ENCODE measurements at regions not wholly inside any gene's neighbourhood (a gene's known extent, or its start where the extent isn't known, plus 50 kb on each side); places are given as distances from the start of the nearest gene placed in this dataset.

DNA sequence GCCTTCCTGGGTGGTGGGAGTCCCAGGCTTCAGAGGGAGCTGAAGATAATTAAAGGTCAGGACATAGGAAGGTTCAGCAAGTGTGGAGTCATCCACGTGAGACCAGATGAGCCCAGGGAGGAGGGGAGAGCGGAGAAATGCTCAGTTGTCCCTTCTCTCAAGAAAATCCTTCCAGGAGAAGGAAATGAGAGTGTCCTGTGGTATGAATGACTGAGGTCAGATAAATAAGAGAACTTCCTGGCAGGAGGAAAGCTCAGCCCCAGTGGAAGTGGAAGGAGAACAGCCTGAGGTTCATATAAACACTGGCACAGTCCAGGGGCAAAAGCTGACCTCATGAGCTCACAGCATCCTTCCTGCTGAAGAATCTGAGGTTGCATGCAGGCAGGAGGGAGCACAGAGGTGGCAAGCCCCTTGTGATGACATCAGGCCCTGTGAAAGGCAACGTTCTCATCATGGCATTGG, 97.6 kb downstream of the NAV1 start:
- H3K4me3 ChIP-seq (ENCODE audit: low read length) = no peak overlapping the region
- TF ChIP-seq, protein P1, sequence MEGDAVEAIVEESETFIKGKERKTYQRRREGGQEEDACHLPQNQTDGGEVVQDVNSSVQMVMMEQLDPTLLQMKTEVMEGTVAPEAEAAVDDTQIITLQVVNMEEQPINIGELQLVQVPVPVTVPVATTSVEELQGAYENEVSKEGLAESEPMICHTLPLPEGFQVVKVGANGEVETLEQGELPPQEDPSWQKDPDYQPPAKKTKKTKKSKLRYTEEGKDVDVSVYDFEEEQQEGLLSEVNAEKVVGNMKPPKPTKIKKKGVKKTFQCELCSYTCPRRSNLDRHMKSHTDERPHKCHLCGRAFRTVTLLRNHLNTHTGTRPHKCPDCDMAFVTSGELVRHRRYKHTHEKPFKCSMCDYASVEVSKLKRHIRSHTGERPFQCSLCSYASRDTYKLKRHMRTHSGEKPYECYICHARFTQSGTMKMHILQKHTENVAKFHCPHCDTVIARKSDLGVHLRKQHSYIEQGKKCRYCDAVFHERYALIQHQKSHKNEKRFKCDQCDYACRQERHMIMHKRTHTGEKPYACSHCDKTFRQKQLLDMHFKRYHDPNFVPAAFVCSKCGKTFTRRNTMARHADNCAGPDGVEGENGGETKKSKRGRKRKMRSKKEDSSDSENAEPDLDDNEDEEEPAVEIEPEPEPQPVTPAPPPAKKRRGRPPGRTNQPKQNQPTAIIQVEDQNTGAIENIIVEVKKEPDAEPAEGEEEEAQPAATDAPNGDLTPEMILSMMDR (conservative IDR thresholded peaks at IDR 0.05; ENCODE audit: low read depth, low read length) = no peak
- DNase-seq (ENCODE audit: low read depth) = no peak

DNA sequence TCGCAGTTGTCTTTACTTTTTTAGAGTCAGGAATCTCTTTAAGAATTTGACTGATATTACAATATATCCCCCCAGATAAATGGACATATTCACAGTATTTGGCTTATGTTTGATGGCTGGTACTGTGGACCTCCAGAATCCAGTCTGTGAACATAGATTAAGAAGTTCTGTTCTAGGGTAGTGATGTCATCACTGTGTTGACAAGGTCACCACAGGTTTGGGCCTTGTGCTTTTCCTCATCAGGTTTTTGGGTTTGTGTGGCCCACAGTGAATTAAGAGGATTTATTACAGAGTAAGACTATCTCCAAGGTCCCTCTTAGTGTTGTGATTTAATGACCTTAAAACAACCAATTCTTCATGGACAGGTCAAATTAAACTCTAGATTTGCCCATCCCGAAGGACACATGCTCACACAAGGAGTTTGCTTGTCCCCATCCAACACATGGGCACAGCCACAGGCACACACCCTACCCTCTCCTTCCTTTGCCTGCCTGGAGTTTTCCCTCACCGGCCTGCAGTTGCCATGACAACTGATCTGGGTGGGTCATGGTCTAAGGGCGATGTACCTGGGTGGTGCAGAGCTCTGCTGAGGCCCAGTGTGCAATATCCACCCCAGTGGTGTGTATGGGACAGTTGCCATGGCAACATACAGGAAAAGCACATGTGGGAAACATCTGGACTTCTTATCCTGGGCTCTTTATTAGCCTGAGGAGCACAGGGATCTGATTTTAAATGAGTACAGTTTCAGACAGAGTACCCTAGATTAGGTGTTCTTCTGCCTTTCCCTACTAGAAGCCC, 98.6 kb downstream of the NAV1 start:
- DNase-seq (ENCODE audit: low read depth) = no peak
- H3K4me3 ChIP-seq (ENCODE audit: low read length) = no peak overlapping the region
- TF ChIP-seq, protein P1 (conservative IDR thresholded peaks at IDR 0.05; ENCODE audit: low read depth, low read length) = no peak

DNA sequence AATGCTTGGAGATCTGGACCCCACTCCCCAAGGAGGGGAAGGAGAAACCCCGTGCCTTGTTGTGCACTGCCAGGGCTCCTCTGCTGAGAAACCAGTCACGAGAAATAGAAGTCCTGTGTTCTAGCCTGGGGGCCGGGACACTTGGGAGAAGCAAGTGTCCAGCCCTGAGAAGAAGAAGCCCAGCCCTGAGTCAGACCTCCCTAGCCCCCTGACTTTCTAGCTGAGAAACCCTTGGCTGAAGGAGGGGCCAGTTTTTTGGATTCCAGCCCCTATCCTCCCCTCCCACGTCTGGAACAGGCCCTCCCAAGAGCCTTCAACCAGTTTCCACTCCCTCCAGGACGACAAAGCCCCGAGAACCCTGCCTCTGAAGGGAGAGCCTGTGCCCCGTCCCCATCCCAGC, 100.5 kb downstream of the NAV1 start:
- H3K4me3 ChIP-seq (ENCODE audit: low read length) = no peak overlapping the region
- DNase-seq (ENCODE audit: low read depth) = no peak
- TF ChIP-seq, protein P1 (conservative IDR thresholded peaks at IDR 0.05; ENCODE audit: low read depth, low read length) = no peak

DNA sequence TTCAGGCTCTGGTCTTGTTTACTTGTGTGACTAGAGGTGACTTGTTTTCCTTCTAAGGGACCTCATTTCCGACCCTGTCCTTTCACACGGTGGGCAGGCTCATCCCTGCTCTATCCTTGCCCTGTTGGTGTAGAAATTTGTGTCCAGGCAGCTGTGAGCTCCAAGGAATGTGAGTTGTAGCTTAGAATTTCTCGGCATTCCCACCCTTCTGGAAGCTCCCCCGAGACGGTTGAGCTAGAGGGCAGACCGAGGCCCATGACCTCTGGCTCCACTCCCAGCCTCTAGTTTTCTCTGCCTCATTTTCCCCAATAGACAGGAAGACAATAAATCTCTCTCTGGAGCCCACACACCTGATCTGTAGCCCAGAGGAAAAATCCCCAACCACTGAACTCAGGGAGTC, 100.9 kb downstream of the NAV1 start:
- TF ChIP-seq, protein P1 (conservative IDR thresholded peaks at IDR 0.05; ENCODE audit: low read depth, low read length) = no peak
- DNase-seq (ENCODE audit: low read depth) = no peak
- H3K4me3 ChIP-seq (ENCODE audit: low read length) = no peak overlapping the region

DNA sequence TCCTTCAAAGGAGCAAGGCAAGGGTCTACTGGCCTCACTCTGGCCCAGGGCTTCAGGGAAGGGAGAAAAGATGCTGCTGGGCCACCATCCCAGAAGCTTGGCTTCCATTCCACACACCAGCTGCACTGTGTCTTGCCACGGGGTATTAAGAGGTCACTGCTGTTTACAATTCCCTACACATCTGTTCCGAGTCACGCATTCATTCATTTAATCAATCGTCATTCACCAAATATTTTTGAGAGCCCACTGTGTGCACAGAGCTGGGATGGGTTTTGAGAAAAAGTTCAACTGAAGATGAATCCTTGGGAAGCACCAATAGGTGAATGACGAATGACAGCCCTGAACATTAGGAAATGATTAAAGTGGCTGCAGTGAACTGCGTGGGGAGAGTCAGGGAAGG, 101.7 kb downstream of the NAV1 start:
- H3K4me3 ChIP-seq (ENCODE audit: low read length) = no peak overlapping the region
- no peak for DNase-seq (ENCODE audit: low read depth)
- TF ChIP-seq, protein P1 (conservative IDR thresholded peaks at IDR 0.05; ENCODE audit: low read depth, low read length) = no peak

DNA sequence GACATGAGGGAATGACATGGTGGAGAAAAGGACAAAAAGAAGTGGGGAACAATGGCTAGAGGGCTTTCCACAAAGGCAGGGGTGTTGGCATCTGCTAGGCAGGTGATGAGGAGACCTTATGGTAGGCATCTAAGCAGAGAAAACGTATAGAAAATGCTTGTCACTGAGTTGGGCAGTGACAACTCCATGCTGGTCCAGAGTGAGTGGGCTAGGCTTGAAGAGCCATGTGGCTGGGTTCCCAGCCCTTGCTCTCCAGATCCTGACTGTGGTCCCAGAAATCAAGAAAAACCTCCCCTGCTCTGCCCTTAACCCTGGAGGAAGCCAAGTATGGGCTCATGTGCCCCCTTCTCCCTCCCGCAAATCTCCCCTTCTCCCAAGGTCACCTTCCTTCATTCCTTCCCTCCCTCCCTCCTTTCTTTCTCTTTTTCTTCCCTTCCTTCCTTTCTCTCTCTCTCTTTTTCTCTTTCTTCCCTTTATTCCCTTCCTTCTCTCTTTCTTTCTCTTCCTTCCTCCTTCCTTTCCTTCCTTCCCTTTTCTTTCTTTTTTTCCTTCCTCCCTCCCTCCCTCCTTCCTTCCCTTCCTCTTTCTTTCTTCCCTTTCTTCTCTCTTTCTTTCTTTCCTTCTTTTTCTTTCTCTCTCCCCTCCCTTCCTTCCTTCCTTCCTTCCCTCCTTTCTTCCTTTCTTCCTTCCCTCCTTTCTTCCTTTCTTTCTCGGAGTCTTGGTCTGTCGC, 102.8 kb downstream of the NAV1 start:
- TF ChIP-seq, protein P1 (conservative IDR thresholded peaks at IDR 0.05; ENCODE audit: low read depth, low read length) = no peak
- DNase-seq (ENCODE audit: low read depth) = no peak
- no peak overlapping the region for H3K4me3 ChIP-seq (ENCODE audit: low read length)

DNA sequence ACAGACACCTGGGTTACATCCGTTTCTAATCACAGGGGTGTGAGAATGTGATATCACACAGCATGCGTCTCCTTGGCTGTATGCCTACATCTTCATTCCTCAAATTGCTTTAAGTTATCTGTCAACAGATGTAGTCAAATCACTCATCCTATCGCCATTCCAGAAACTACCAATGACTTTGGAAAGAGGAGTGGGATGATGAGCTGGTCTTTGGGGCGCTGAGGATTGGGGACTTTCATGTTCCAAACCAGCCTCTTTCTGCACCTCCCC, 104.8 kb downstream of the NAV1 start:
- no peak for DNase-seq (ENCODE audit: low read depth)
- TF ChIP-seq, protein P1 (conservative IDR thresholded peaks at IDR 0.05; ENCODE audit: low read depth, low read length) = no peak
- H3K4me3 ChIP-seq (ENCODE audit: low read length) = no peak overlapping the region
